ENCODE measurements at regions not wholly inside any gene's neighbourhood (a gene's known extent, or its start where the extent isn't known, plus 50 kb on each side); places are given as distances from the start of the nearest gene placed in this dataset.
A peak's percentile ranks its signal among the peaks of the same experiment; 100 is the strongest.
"Not testable (repeated sequence)": the region's sequence is repeated elsewhere in the genome, so short reads cannot be mapped to it uniquely, and the experiment has no call there.

GRCh38 chr18:43341014-43341413, 63.7 kb upstream of the SYT4 start:
- no peaks in the 10 kb centered on the region for H3K79me2 ChIP-seq (ENCODE audit: control insufficient read depth, insufficient read depth, low read length, unreplicated experiment)
- H2AFZ ChIP-seq (ENCODE audit: low read length, unreplicated experiment): no peak overlapping the region
- no peak overlapping the region for H3K27ac ChIP-seq (ENCODE audit: low read depth, low read length)
- H3K4me3 ChIP-seq (ENCODE audit: low read depth, low read length): no peak overlapping the region
- no peaks in the 10 kb centered on the region for H3K4me1 ChIP-seq (ENCODE audit: control insufficient read depth, insufficient read depth, low read length, unreplicated experiment)
- no peaks in the 10 kb centered on the region for H3K36me3 ChIP-seq (ENCODE audit: insufficient read depth, low read length)
- no peaks in the 10 kb centered on the region; the same call in 1 of the 2 replicates for H3K27me3 ChIP-seq (ENCODE audit: insufficient read depth, low read length)

DNA sequence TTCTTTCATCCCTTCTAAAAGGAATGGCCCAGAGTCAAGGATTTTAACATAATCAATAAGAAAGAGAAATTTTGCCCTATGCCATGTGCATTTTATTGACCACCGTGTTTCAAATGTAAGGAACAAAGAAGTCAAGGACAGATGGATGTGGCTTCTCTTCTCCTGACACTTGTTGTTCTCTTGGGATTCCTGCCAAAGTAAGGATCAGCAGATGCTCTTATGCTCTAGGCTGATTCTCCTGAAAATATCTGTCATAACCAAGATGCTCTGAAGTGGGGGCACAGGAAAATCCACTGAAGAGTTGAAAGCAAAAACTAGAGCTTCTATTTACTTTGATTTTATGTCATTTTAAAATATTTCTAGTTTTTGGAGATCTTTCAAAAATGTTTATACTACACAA, 72.9 kb upstream of the SYT4 start:
- no peak overlapping the region for H3K27ac ChIP-seq (ENCODE audit: low read depth, low read length)
- H2AFZ ChIP-seq (ENCODE audit: low read length, unreplicated experiment): no peak overlapping the region
- H3K79me2 ChIP-seq (ENCODE audit: control insufficient read depth, insufficient read depth, low read length, unreplicated experiment): no peaks in the 10 kb centered on the region
- H3K4me3 ChIP-seq (ENCODE audit: low read depth, low read length): no peak overlapping the region
- H3K36me3 ChIP-seq (ENCODE audit: insufficient read depth, low read length): no peaks in the 10 kb centered on the region
- peaks cover 54% of the 10 kb centered on the region for H3K27me3 ChIP-seq (ENCODE audit: insufficient read depth, low read length)
- no peaks in the 10 kb centered on the region for H3K4me1 ChIP-seq (ENCODE audit: control insufficient read depth, insufficient read depth, low read length, unreplicated experiment)

- Histone ChIP-seq H3K4me3 (ENCODE audit: low read depth, low read length) (no peak overlapping the region), H3K27ac (ENCODE audit: low read depth, low read length) (no peak overlapping the region), H2AFZ (ENCODE audit: low read length, unreplicated experiment) (no peak overlapping the region), H3K4me1 (ENCODE audit: control insufficient read depth, insufficient read depth, low read length, unreplicated experiment) (no peaks in the 10 kb centered on the region), H3K36me3 (ENCODE audit: insufficient read depth, low read length) (no peaks in the 10 kb centered on the region), H3K79me2 (ENCODE audit: control insufficient read depth, insufficient read depth, low read length, unreplicated experiment) (no peaks in the 10 kb centered on the region), H3K27me3 (ENCODE audit: insufficient read depth, low read length) (peaks cover 11% of the 10 kb centered on the region)
Measured at GRCh38 chr18:43364535-43364934, 87.2 kb upstream of the SYT4 start.

DNA sequence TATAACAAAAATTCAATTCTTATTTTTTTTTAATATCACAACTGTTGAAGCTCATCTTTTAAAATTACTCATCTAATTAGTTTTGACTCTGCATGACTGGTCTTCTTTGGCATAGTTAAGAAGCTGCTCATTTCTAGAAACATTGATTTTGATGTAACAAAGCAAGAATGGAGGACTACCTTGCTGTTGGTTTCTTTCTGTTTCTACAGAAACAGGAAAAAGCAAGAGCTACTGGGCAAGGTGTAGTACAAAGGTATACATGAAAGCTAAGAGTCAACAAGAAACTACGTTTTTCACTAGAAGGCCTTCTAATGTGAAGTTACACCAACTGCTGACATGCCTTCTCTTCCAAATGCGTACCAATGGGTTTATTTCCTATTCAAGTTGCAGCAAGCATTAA, 90.6 kb upstream of the SYT4 start:
- H3K36me3 ChIP-seq (ENCODE audit: insufficient read depth, low read length): no peaks in the 10 kb centered on the region
- peaks cover 19% of the 10 kb centered on the region for H3K27me3 ChIP-seq (ENCODE audit: insufficient read depth, low read length)
- H3K27ac ChIP-seq (ENCODE audit: low read depth, low read length): no peak overlapping the region
- H3K4me3 ChIP-seq (ENCODE audit: low read depth, low read length): no peak overlapping the region
- no peak overlapping the region for H2AFZ ChIP-seq (ENCODE audit: low read length, unreplicated experiment)
- H3K79me2 ChIP-seq (ENCODE audit: control insufficient read depth, insufficient read depth, low read length, unreplicated experiment): no peaks in the 10 kb centered on the region
- H3K4me1 ChIP-seq (ENCODE audit: control insufficient read depth, insufficient read depth, low read length, unreplicated experiment): no peaks in the 10 kb centered on the region

DNA sequence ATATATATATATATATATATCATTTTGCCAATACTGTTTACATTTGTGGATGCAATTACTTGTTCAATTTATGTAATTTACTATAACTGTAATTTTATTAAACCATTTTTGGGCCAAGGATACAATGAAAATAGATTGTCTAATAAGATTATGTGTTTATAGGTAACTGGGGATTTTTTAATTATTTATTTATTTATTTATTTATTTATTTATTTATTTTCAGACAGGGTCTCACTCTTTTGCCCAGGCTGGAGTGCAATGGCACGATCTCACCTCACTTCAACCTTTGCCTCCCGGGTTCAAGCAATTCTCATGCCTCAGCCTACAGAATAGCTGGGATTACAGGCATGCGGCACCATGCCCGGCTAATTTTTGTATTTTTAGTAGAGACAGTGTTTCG, 92.0 kb upstream of the SYT4 start:
- not testable (repeated sequence) for H2AFZ ChIP-seq (ENCODE audit: low read length, unreplicated experiment); H3K27ac ChIP-seq (ENCODE audit: low read depth, low read length); H3K4me3 ChIP-seq (ENCODE audit: low read depth, low read length); H3K36me3 ChIP-seq (ENCODE audit: insufficient read depth, low read length); H3K79me2 ChIP-seq (ENCODE audit: control insufficient read depth, insufficient read depth, low read length, unreplicated experiment); H3K4me1 ChIP-seq (ENCODE audit: control insufficient read depth, insufficient read depth, low read length, unreplicated experiment)
- peaks cover 12% of the 10 kb centered on the region; the same call in 1 of the 2 replicates for H3K27me3 ChIP-seq (ENCODE audit: insufficient read depth, low read length)

DNA sequence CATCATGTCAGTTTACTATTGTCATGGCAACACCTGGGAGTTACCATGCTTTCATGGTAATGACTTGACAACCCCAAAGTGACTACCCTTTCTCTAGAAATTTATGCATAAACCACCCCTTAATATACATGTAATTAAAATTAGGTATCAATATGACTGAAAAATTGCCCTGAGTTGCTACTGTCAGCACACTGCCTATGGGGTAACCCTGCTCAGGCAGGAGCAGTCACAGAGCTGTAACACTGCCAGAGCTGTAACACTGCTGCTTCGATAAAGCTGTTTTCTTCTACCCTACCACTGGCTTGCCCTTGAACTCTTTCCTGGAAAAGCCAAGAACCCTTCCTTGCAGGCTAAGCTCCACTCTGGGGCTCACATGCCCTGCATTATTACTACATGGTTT, 95.5 kb upstream of the SYT4 start:
- Histone ChIP-seq H3K36me3 (ENCODE audit: insufficient read depth, low read length) (no peaks in the 10 kb centered on the region), H3K79me2 (ENCODE audit: control insufficient read depth, insufficient read depth, low read length, unreplicated experiment) (no peaks in the 10 kb centered on the region), H3K4me3 (ENCODE audit: low read depth, low read length) (no peak overlapping the region), H2AFZ (ENCODE audit: low read length, unreplicated experiment) (no peak overlapping the region), H3K27ac (ENCODE audit: low read depth, low read length) (no peak overlapping the region), H3K4me1 (ENCODE audit: control insufficient read depth, insufficient read depth, low read length, unreplicated experiment) (no peaks in the 10 kb centered on the region), H3K27me3 (ENCODE audit: insufficient read depth, low read length) (peaks cover 7% of the 10 kb centered on the region)

DNA sequence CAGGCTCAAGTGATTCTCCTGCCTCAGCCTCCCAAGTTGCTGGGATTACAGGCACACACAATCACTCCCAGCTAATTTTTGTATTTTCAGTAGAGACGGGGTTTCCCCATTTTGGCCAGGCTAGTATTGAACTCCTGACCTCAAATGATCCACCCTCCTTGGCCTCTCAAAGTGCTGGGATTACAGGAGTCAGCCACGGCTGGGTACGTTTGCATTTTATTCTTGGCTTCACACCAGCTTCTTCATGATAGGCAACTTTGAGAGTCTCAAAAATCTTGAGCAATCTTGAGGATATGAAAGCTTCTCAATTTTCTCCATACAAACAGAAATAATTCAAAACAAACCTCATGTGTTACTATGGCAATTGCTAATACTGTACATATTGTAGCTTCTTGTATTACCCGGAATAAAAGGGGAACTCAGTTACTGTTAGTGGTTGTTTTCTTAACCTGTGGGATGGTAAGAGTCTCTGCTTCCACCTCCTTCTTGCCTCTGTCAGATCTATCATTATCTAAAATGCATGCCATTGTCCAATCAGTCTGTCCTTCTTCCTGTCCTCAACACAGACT, 102.9 kb upstream of the SYT4 start:
- Histone ChIP-seq H3K4me3 (ENCODE audit: low read depth, low read length) (no peak overlapping the region), H3K27ac (ENCODE audit: low read depth, low read length) (no peak overlapping the region)

DNA sequence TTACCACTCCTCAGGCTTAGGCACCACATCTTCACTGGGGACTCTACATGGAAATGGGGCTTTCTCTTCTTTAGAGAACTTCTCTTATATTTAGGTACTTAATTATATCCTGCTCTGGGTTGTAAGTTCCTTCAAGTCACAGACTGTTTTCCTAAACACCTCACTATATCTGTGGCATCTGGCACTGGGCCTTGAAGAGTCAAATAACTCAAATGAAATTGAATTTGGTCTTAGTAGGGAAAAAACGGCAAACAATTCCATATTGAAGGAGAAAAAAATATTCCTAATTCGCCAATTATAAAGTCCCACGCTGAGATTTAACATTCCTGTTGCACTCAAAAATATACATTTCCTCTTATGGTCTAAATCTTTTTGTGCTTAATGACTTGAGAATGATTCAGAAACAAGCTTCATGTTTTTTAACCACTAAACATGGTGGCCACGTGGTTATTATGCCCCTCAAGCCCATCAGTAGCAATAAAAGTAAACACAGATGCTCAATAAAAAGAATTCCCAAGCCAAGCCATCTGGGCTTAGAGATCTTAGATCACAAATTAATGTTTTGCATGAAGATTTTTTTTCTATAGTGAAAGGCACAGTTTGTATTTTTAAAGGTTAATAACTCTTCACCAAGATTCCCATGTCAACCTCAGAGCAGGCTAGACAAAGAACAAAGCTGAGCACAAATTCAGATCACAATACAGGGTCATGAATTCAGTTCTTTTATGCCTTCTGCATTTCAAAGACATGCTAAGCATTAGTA, 105.5 kb upstream of the SYT4 start:
- no peaks in the 10 kb centered on the region for H3K36me3 ChIP-seq (ENCODE audit: insufficient read depth, low read length)
- H3K27me3 ChIP-seq (ENCODE audit: insufficient read depth, low read length): peaks cover 3% of the 10 kb centered on the region; the same call in 1 of the 2 replicates
- H3K27ac ChIP-seq (ENCODE audit: low read depth, low read length): no peak overlapping the region
- H2AFZ ChIP-seq (ENCODE audit: low read length, unreplicated experiment): no peak overlapping the region
- H3K4me1 ChIP-seq (ENCODE audit: control insufficient read depth, insufficient read depth, low read length, unreplicated experiment): no peaks in the 10 kb centered on the region
- no peaks in the 10 kb centered on the region for H3K79me2 ChIP-seq (ENCODE audit: control insufficient read depth, insufficient read depth, low read length, unreplicated experiment)
- H3K4me3 ChIP-seq (ENCODE audit: low read depth, low read length): no peak overlapping the region

More for the DNA sequence above, 102.9 kb upstream of the SYT4 start:
- Histone ChIP-seq H3K27me3 (ENCODE audit: insufficient read depth, low read length) (peaks cover 3% of the 10 kb centered on the region; the same call in 1 of the 2 replicates), H3K4me1 (ENCODE audit: control insufficient read depth, insufficient read depth, low read length, unreplicated experiment) (no peaks in the 10 kb centered on the region), H3K79me2 (ENCODE audit: control insufficient read depth, insufficient read depth, low read length, unreplicated experiment) (no peaks in the 10 kb centered on the region), H2AFZ (ENCODE audit: low read length, unreplicated experiment) (no peak overlapping the region), H3K36me3 (ENCODE audit: insufficient read depth, low read length) (no peaks in the 10 kb centered on the region)

- no peaks in the 10 kb centered on the region for H3K79me2 ChIP-seq (ENCODE audit: control insufficient read depth, insufficient read depth, low read length, unreplicated experiment)
- peak overlapping the region; percentile 69 for H3K4me3 ChIP-seq (ENCODE audit: low read depth, low read length)
- H3K36me3 ChIP-seq (ENCODE audit: insufficient read depth, low read length): no peaks in the 10 kb centered on the region
- H3K27ac ChIP-seq (ENCODE audit: low read depth, low read length): no peak overlapping the region
- H2AFZ ChIP-seq (ENCODE audit: low read length, unreplicated experiment): peak overlapping the region; percentile 82
- H3K27me3 ChIP-seq (ENCODE audit: insufficient read depth, low read length): no peaks in the 10 kb centered on the region
- H3K4me1 ChIP-seq (ENCODE audit: control insufficient read depth, insufficient read depth, low read length, unreplicated experiment): peaks cover 6% of the 10 kb centered on the region
Measured at GRCh38 chr18:43389163-43389562, 111.9 kb upstream of the SYT4 start.

- H3K4me3 ChIP-seq (ENCODE audit: low read depth, low read length): no peak overlapping the region
- H3K36me3 ChIP-seq (ENCODE audit: insufficient read depth, low read length): no peaks in the 10 kb centered on the region
- no peak overlapping the region for H2AFZ ChIP-seq (ENCODE audit: low read length, unreplicated experiment)
- H3K27me3 ChIP-seq (ENCODE audit: insufficient read depth, low read length): no peaks in the 10 kb centered on the region
- H3K4me1 ChIP-seq (ENCODE audit: control insufficient read depth, insufficient read depth, low read length, unreplicated experiment): peaks cover 6% of the 10 kb centered on the region
- no peak overlapping the region for H3K27ac ChIP-seq (ENCODE audit: low read depth, low read length)
- no peaks in the 10 kb centered on the region for H3K79me2 ChIP-seq (ENCODE audit: control insufficient read depth, insufficient read depth, low read length, unreplicated experiment)
Measured at GRCh38 chr18:43392168-43392567, 114.9 kb upstream of the SYT4 start.

- peaks cover 6% of the 10 kb centered on the region for H3K4me1 ChIP-seq (ENCODE audit: control insufficient read depth, insufficient read depth, low read length, unreplicated experiment)
- H3K27ac ChIP-seq (ENCODE audit: low read depth, low read length): no peak overlapping the region
- H3K4me3 ChIP-seq (ENCODE audit: low read depth, low read length): no peak overlapping the region
- H2AFZ ChIP-seq (ENCODE audit: low read length, unreplicated experiment): no peak overlapping the region
- H3K79me2 ChIP-seq (ENCODE audit: control insufficient read depth, insufficient read depth, low read length, unreplicated experiment): no peaks in the 10 kb centered on the region
- H3K36me3 ChIP-seq (ENCODE audit: insufficient read depth, low read length): no peaks in the 10 kb centered on the region
- H3K27me3 ChIP-seq (ENCODE audit: insufficient read depth, low read length): no peaks in the 10 kb centered on the region
Measured at GRCh38 chr18:43393174-43393573, 115.9 kb upstream of the SYT4 start.

Measured in ACC112 (cell line).